ENCODE measurements at regions not wholly inside any gene's neighbourhood (a gene's known extent, or its start where the extent isn't known, plus 50 kb on each side); places are given as distances from the start of the nearest gene placed in this dataset.

GRCh38 chr5:103993031-103993430, 430.4 kb upstream of the NUDT12 start:
- TF ChIP-seq CTCF (IDR thresholded peaks at IDR 0.05) (no peak), EP300 (IDR thresholded peaks at IDR 0.05) (no peak), POLR2A (IDR thresholded peaks at IDR 0.05) (no peak)

All from stomach (tissue), 4 donors.